HG03469 (cell line): ENCODE measurements at regions not wholly inside any gene's neighbourhood (a gene's known extent, or its start where the extent isn't known, plus 50 kb on each side); places are given as distances from the start of the nearest gene placed in this dataset.
"Not testable (repeated sequence)": the region's sequence is repeated elsewhere in the genome, so short reads cannot be mapped to it uniquely, and the experiment has no call there.

ENCODE experiments used
- ATAC-seq: cut with Tn5 transposase; IDR thresholded peaks from one replicate; pipeline ENCODE4 v1.9.1; 2021; ENCODE audit warnings: mild to moderate bottlenecking, moderate library complexity, moderate number of reproducible peaks; ENCODE audit not compliant: unreplicated experiment

- no peak for ATAC-seq
Measured at GRCh38 chr12:31822761-31823160, 93.9 kb upstream of the AMN1 start.

GRCh38 chr12:31821484-31821883 is 92.7 kb upstream of the AMN1 start:
- ATAC-seq: no peak

GRCh38 chr12:31820832-31821231 is 92.0 kb upstream of the AMN1 start:
- ATAC-seq: no peak

- no peak for ATAC-seq
Measured at GRCh38 chr12:31819427-31819826, 90.6 kb upstream of the AMN1 start.

- ATAC-seq: no peak
Measured at GRCh38 chr12:31818623-31819268, 89.9 kb upstream of the AMN1 start.

- no peak for ATAC-seq
Measured at GRCh38 chr12:31817120-31817519, 88.3 kb upstream of the AMN1 start.

- no peak for ATAC-seq
Measured at GRCh38 chr12:31815096-31815495, 86.3 kb upstream of the AMN1 start.

- no peak for ATAC-seq
Measured at GRCh38 chr12:31813305-31813704, 84.5 kb upstream of the AMN1 start.

- ATAC-seq: no peak
Measured at GRCh38 chr12:31807773-31808097, 78.9 kb upstream of the AMN1 start.

- not testable (repeated sequence) for ATAC-seq
Measured at GRCh38 chr12:31807081-31807772, 78.4 kb upstream of the AMN1 start.

- ATAC-seq: not testable (repeated sequence)
Measured at GRCh38 chr12:31805681-31806080, 76.9 kb upstream of the AMN1 start.

GRCh38 chr12:31804707-31805106 is 75.9 kb upstream of the AMN1 start:
- ATAC-seq: not testable (repeated sequence)

- peak; percentile 32 for ATAC-seq
Measured at GRCh38 chr12:31804185-31804504, 75.3 kb upstream of the AMN1 start.

- no peak for ATAC-seq
Measured at GRCh38 chr12:31803306-31804184, 74.7 kb upstream of the AMN1 start.

- no peak for ATAC-seq
Measured at GRCh38 chr12:31801872-31802271, 73.1 kb upstream of the AMN1 start.

GRCh38 chr12:31797230-31797872 is 68.5 kb upstream of the AMN1 start:
- no peak for ATAC-seq

GRCh38 chr12:31796270-31796951 is 67.6 kb upstream of the AMN1 start:
- no peak for ATAC-seq

GRCh38 chr12:31794745-31795144 is 65.9 kb upstream of the AMN1 start:
- no peak for ATAC-seq

GRCh38 chr12:31791265-31791664 is 62.4 kb upstream of the AMN1 start:
- not testable (repeated sequence) for ATAC-seq

- no peak for ATAC-seq
Measured at GRCh38 chr12:31790759-31791158, 61.9 kb upstream of the AMN1 start.

GRCh38 chr12:31785318-31785717 is 56.5 kb upstream of the AMN1 start:
- ATAC-seq: no peak
